ENCODE measurements at regions not wholly inside any gene's neighbourhood (a gene's known extent, or its start where the extent isn't known, plus 50 kb on each side); places are given as distances from the start of the nearest gene placed in this dataset.

DNA sequence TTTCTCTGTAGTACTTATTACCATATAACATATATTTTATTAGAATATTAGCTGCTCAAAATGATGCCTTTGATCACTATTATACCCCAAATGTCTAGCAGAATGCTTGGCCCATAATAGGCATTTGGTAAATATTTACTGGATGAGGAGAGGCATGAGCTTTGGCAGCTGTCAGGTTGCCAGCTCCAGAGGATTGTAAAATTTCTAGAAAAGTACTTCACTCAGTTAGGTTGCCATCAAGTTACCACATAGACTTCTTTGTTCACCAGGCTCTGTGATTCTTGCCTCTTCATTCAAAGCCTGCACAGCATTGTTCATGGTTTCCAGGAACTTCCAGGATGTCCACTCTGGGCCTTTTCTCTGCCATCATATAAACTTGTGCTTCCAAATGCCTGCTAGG lies 582.8 kb downstream of the PDCD6IP start:
- no peaks in the 10 kb centered on the region for H3K9me2 ChIP-seq (replicated peaks; ENCODE audit: insufficient read depth, low read length)
- H3F3A ChIP-seq (ENCODE audit: insufficient read depth): no peaks in the 10 kb centered on the region
- no peak for TF ChIP-seq EZH2phosphoT487 (conservative IDR thresholded peaks at IDR 0.05; ENCODE audit: low read length)
- TF ChIP-seq CTCF (IDR thresholded peaks at IDR 0.05; ENCODE audit: insufficient read depth, low read length, poor library complexity, severe bottlenecking): no peak
- H3K9me3 ChIP-seq (ENCODE audit: insufficient read depth, low read length): no peaks in the 10 kb centered on the region
- no peak overlapping the region for H3K9ac ChIP-seq (ENCODE audit: low read length)
- H2AFZ ChIP-seq (ENCODE audit: low read depth, low read length, severe bottlenecking): no peak overlapping the region
- no peak overlapping the region for H3K27ac ChIP-seq (ENCODE audit: low read depth, low read length)
- no peak overlapping the region for H3K4me2 ChIP-seq (ENCODE audit: low read depth, low read length, poor library complexity, severe bottlenecking)
- H3K27me3 ChIP-seq (ENCODE audit: low read length): no peaks in the 10 kb centered on the region
- no peaks in the 10 kb centered on the region for H4K20me1 ChIP-seq (ENCODE audit: low read depth, low read length)
- H3K79me2 ChIP-seq (ENCODE audit: insufficient read depth, low read length): no peaks in the 10 kb centered on the region
- H3K36me3 ChIP-seq (ENCODE audit: low read length): no peaks in the 10 kb centered on the region
- H3K4me3 ChIP-seq (ENCODE audit: insufficient read depth, low read length, poor library complexity, severe bottlenecking): no peak overlapping the region

GRCh38 chr3:34382859-34383258 lies 584.4 kb downstream of the PDCD6IP start:
- Histone ChIP-seq H3K4me2 (ENCODE audit: low read depth, low read length, poor library complexity, severe bottlenecking) (no peak overlapping the region), H4K20me1 (ENCODE audit: low read depth, low read length) (no peaks in the 10 kb centered on the region), H3K9ac (ENCODE audit: low read length) (no peak overlapping the region), H3K36me3 (ENCODE audit: low read length) (no peaks in the 10 kb centered on the region), H3F3A (ENCODE audit: insufficient read depth) (no peaks in the 10 kb centered on the region), H2AFZ (ENCODE audit: low read depth, low read length, severe bottlenecking) (no peak overlapping the region), H3K27ac (ENCODE audit: low read depth, low read length) (no peak overlapping the region), H3K9me2 (replicated peaks; ENCODE audit: insufficient read depth, low read length) (no peaks in the 10 kb centered on the region), H3K27me3 (ENCODE audit: low read length) (no peaks in the 10 kb centered on the region), H3K4me3 (ENCODE audit: insufficient read depth, low read length, poor library complexity, severe bottlenecking) (no peak overlapping the region), H3K9me3 (ENCODE audit: insufficient read depth, low read length) (no peaks in the 10 kb centered on the region), H3K79me2 (ENCODE audit: insufficient read depth, low read length) (no peaks in the 10 kb centered on the region)
- TF ChIP-seq EZH2phosphoT487 (conservative IDR thresholded peaks at IDR 0.05; ENCODE audit: low read length): no peak
- no peak for TF ChIP-seq CTCF (IDR thresholded peaks at IDR 0.05; ENCODE audit: insufficient read depth, low read length, poor library complexity, severe bottlenecking)

- H3F3A ChIP-seq (ENCODE audit: insufficient read depth): no peaks in the 10 kb centered on the region
- no peaks in the 10 kb centered on the region for H3K27me3 ChIP-seq (ENCODE audit: low read length)
- TF ChIP-seq EZH2phosphoT487 (conservative IDR thresholded peaks at IDR 0.05; ENCODE audit: low read length): no peak
- TF ChIP-seq CTCF (IDR thresholded peaks at IDR 0.05; ENCODE audit: insufficient read depth, low read length, poor library complexity, severe bottlenecking): no peak
- H3K27ac ChIP-seq (ENCODE audit: low read depth, low read length): no peak overlapping the region
- H3K79me2 ChIP-seq (ENCODE audit: insufficient read depth, low read length): no peaks in the 10 kb centered on the region
- H3K4me3 ChIP-seq (ENCODE audit: insufficient read depth, low read length, poor library complexity, severe bottlenecking): no peak overlapping the region
- H3K9ac ChIP-seq (ENCODE audit: low read length): no peak overlapping the region
- H3K4me2 ChIP-seq (ENCODE audit: low read depth, low read length, poor library complexity, severe bottlenecking): no peak overlapping the region
- H3K9me3 ChIP-seq (ENCODE audit: insufficient read depth, low read length): no peaks in the 10 kb centered on the region
- H2AFZ ChIP-seq (ENCODE audit: low read depth, low read length, severe bottlenecking): no peak overlapping the region
- H4K20me1 ChIP-seq (ENCODE audit: low read depth, low read length): no peaks in the 10 kb centered on the region
- H3K9me2 ChIP-seq (replicated peaks; ENCODE audit: insufficient read depth, low read length): no peaks in the 10 kb centered on the region
- H3K36me3 ChIP-seq (ENCODE audit: low read length): no peaks in the 10 kb centered on the region
Measured at GRCh38 chr3:34386309-34386708, 587.9 kb downstream of the PDCD6IP start.
